ENCODE measurements at regions not wholly inside any gene's neighbourhood (a gene's known extent, or its start where the extent isn't known, plus 50 kb on each side); places are given as distances from the start of the nearest gene placed in this dataset.

- TF ChIP-seq POLR2A (IDR thresholded peaks at IDR 0.05) = no peak
- TF ChIP-seq CTCF (IDR thresholded peaks at IDR 0.05 in 8 of 11, conservative IDR thresholded peaks at IDR 0.05 in 3 of 11) = no peak
These were observed 249.5 kb upstream of the RBFOX1 start for GRCh38 chr16:7083096-7083495.
